ENCODE measurements at regions not wholly inside any gene's neighbourhood (a gene's known extent, or its start where the extent isn't known, plus 50 kb on each side); places are given as distances from the start of the nearest gene placed in this dataset.

GRCh38 chr7:18154726-18155125, 127.1 kb upstream of the PRPS1L1 start:
- no peak for DNase-seq

DNA sequence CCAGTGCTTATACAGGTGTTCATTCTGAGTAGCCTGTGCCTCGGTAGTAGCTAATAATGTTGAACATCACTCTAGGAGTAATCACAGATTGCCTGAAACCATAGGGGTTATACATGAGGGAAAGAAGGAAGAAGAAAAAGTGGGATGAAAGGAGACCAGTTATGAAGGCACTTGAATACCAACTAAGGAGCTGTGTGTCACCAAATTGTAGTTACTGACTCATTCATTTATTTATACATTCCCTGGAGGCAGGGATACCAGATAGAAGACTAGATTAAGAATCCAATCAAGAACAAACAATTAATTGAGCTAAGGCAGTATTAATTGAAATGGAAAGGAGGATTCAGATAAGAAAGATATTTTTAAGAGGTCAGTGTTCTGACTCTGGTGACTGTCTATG, 129.6 kb upstream of the PRPS1L1 start:
- no peak for DNase-seq

GRCh38 chr7:18162657-18163056, 135.0 kb upstream of the PRPS1L1 start:
- DNase-seq, result no peak

- DNase-seq, result no peak
Observed at GRCh38 chr7:18163091-18163490, 135.4 kb upstream of the PRPS1L1 start.

GRCh38 chr7:18165166-18165565, 137.5 kb upstream of the PRPS1L1 start:
- DNase-seq, result no peak

GRCh38 chr7:18166002-18166401, 138.4 kb upstream of the PRPS1L1 start:
- DNase-seq, result no peak

- no peak for DNase-seq
Observed at GRCh38 chr7:18167815-18168214, 140.2 kb upstream of the PRPS1L1 start.

DNA sequence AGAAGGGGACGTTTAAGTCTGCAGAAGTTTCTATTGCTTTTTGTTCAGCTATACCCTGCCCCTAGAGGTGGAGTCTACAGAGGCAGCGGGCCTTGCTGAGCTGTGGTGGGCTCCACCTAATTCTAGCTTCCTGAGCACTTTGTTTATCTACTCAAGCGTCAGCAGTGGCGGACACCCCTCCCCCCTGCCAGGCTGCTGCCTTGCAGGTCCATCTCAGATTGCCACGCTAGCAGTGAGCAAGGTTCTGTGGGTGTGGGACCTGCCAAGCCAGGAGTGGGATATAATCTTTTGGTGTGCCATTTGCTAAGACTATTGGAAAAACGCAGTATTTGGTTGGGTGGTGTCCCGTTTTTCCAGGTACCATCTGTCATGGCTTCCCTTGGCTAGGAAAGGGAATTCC, 147.3 kb upstream of the PRPS1L1 start:
- no peak for DNase-seq

DNA sequence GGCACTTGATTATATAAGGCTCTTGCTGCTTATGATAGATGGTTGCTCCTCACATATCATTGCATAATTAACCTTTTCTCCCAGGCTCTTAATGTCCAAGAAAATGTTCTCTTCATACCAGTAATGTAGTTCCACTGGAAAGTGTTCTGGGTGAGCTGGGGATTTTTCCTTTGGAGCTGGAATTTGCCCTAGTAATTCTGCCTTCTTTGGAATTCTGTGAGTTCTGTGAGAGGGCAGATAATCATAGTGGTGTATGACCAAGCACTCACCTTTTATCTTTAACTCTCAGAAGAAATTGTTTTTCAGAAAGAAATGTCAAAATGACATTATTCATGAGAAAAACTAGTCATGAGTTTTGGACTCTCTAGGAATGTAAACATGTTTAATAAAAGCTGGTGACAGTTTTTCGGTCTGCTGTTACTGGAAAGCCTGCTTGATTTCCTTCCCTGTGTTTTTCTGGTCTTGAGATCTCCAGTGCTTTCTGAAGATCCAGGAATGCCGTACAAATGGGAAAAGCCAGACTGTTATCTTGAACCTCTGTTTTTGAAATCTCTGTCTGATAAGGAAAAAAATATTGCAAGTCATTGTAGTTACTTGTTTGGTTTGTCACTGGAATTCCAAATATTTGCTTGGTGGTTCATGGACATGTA, 148.3 kb upstream of the PRPS1L1 start:
- no peak for DNase-seq

DNA sequence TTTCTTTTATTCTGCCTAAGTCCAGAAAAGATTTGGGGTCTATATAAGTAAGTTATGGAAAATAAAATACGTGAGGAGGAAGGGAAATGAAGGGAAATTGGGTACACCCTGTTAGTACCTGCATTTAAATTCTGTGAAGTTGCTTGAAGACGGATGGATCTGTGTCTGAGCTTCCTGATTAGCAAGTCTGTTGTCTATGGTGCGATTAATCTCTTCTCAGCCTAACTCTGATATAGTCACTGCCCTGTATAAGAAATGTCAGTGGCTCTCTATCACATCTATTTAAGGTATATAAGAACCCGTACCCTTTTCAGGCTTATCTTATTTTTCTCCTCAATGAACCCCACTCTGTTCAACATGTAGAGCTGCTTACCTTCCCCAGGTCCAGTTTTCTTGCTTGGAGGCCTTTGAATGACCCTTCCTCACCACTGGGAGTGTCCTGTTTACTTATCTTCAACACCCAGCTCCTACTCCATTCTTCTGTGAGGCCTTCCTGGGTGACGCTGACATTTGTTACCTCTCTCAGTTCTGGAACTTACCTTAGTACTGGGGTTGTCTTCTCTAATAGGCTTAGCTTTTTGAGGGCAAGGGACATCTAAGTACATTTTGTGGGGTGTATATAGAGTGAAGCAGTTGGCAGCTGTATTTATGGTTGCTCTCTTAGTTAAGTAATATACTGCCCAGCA, 149.6 kb upstream of the PRPS1L1 start:
- DNase-seq, result no peak

- no peak for DNase-seq
Observed at GRCh38 chr7:18177815-18178660, 150.4 kb upstream of the PRPS1L1 start.

DNA sequence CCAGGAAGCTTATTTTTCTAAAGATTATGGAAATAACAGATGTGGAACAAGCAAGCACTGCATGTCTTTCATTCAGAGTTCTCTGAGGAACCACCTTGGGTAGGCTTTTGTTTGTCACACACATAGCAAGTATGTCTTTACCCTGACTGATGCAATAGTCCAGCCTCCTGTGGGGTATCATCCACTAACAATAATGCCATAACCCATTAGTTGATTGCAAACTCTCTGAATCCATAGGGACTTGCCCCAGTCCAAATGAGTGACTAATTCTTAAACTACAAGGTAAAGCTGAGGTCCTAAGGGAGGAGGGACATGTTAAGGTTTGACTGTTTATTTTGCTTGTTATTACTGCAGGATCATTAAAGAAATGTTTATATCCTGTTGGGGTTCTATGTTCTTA, 151.4 kb upstream of the PRPS1L1 start:
- DNase-seq, result no peak

DNA sequence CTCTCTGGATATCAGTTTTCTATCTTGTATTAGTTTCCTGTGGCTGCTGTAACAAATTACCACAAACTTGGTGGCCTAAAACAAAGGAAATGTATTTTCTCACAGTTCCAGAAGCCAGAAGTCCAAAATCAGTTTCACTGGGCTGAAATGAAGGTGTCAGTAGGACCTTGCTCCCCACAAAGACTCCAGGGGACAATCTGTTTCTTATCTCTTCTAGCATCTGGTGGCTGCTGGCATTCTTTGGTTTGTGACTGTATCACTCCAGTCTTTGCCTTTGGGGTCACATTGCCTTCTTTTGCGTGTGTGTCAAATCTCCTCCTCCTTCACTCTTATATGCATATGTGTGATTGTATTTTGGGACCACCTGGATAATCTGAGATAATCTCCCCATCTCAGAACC, 153.0 kb upstream of the PRPS1L1 start:
- no peak for DNase-seq

DNA sequence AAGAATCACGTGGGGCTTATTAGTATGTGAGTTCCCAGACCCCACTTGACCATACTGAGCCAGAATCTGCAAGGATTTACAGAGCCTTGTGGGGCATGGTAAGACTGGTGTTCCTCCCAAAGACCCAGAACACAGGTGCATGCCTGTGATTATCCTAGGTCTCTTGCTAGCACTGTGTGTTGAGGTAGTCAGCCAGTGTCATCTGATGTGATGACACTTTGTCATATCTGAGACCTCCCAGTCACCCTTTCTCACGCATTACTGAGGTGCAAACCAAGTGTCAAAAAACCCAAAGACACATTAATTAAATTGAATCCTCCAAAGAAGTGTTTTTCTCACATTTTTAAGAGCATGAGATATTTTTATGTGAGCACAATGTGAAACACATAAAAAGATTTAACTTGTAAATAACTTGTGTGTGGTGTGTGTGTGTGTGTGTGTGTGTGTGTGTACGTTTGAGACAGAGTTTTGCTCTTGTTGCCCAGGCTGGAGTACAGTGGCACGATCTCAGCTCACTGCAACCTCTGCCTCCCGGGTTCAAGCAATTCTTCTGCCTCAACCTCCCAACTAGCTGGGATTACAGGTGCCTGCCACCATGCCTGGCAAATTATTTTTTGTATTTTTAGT, 162.0 kb upstream of the PRPS1L1 start:
- no peak for DNase-seq

GRCh38 chr7:18191341-18191740, 163.7 kb upstream of the PRPS1L1 start:
- no peak for DNase-seq

DNA sequence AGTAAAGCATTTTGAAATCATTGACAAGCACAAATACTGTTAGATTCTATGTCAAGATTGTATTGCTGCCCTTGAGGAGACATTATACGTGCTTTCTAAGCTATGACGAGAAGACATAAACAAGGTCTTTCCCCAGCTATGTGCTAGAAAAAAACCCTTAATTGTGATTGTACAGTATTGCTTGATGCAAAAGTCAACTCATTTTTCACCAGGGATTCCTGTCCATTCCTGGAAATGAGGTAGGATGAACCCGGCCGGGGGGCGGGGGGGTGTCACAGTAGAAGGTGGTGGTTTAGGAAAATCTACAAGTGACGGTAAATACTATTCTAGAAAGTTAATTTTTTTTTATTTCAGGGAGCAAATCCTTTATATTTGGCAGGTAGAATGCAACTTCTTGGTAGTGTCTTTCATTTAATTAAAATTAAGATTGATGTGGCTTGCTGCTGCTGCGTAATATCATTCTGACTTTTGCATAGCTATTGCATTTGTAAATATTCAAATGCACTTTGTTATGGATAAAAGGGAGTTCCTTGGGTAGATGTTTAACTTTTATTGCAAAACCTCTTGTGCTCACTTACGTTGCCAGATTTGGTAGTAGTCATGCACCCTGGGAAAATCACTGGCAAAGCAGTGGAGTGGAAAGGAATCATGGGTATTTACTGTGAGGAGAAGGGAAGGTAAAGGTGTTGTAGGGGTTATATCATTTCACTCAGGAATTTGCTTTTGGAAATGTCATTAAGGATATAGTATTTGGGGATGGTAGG, 164.4 kb upstream of the PRPS1L1 start:
- DNase-seq, result no peak

GRCh38 chr7:18194616-18195015, 167.0 kb upstream of the PRPS1L1 start:
- no peak for DNase-seq

- DNase-seq, result no peak
Observed at GRCh38 chr7:18196638-18197037, 169.0 kb upstream of the PRPS1L1 start.

- no peak for DNase-seq
Observed at GRCh38 chr7:18198868-18199267, 171.2 kb upstream of the PRPS1L1 start.

DNA sequence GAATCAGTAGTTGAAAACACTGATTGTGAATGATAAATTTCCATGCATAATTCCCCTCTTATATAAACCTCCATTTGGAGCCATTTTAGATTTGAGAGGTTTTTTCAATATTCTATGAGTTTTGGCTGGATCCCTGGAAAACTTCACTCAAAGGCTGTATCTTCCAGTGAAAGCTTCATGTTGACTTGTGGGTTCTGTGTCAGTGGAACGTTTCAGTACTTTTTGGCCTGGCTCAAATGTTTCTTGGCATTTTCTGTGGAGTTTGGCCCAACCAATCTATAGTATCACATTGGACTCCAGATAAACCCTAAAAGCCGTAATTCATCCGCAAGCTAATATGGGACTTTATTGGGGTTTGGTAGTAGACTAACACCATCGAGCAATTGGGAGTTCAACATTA, 172.6 kb upstream of the PRPS1L1 start:
- DNase-seq, result no peak

DNA sequence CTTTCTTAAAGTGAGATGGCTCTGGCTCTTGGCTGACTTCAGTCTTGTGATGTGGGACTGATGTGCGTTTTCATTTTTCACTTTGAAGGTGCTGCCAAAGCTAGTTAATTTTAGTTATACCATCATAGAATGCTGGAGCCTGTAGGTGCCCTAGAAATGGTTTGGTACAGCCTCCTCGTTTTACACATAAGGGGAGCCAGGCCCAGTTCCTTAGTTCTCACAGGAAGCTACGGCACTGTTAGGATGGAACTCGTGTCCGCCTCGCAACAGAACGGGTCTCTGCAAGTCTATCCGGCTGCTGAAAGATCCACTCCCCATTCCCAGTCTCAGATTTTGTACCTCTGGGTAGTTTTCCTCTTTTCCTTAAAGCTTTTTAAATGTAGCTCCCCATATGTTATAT, 173.2 kb upstream of the PRPS1L1 start:
- no peak for DNase-seq

DNA sequence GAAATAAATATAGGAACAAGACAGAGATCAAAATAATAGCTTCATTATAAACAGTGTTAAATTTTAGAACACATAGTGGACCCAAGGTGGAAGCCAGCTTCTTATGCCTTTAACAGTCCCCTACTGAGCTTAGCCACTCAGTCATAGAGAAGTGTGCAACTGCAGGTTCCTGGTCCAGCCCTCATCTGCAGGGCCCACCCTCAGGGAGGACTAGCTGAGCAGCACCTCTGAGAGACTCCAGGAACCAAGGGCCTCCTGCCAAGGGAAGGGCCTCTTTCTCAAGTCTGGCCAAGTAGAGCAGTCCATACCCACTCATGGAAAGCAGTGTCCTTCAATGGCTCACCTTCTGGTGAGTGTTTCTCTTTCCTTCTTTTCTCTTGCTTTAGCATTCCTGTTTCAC, 173.7 kb upstream of the PRPS1L1 start:
- no peak for DNase-seq

Data from NCI-H345 (cell line).